Femur (tissue), 1 donor: ENCODE measurements at regions not wholly inside any gene's neighbourhood (a gene's known extent, or its start where the extent isn't known, plus 50 kb on each side); places are given as distances from the start of the nearest gene placed in this dataset.
A peak's percentile ranks its signal among the peaks of the same experiment; 100 is the strongest.
"Not testable (repeated sequence)": the region's sequence is repeated elsewhere in the genome, so short reads cannot be mapped to it uniquely, and the experiment has no call there.

ENCODE experiments used
- DNase-seq: peaks from one replicate; pipeline ENCODE4 v3.0.0-alpha.2; 2017

- DNase-seq: peak; percentile 77
These were observed 68.8 kb upstream of the IYD start for GRCh38 chr6:150299873-150300485.

- no peak for DNase-seq
These were observed 66.8 kb upstream of the IYD start for GRCh38 chr6:150301846-150302519.

GRCh38 chr6:150302520-150303176 lies 66.2 kb upstream of the IYD start:
- DNase-seq: no peak

DNA sequence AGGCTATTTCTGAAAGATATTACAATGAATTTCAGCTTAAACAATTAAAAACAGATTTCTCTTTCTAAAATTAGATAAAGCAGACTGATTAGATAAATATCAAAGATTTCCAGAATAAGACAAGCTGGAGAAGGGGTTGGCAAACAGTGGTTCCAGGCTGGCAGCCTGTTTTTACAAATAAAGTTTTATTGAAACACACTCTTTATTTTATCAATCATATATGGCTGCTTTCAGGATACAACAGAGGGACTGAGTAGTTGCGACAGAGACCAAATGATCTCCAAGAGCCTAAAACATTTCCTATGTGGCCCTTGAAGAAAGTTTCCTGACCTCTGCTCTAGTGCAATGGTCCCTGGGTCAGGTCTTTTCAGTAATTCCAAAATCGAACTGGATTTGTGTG lies 65.6 kb upstream of the IYD start:
- DNase-seq: no peak

GRCh38 chr6:150304429-150304828 lies 64.4 kb upstream of the IYD start:
- no peak for DNase-seq

GRCh38 chr6:150306290-150306689 lies 62.5 kb upstream of the IYD start:
- DNase-seq: no peak

DNA sequence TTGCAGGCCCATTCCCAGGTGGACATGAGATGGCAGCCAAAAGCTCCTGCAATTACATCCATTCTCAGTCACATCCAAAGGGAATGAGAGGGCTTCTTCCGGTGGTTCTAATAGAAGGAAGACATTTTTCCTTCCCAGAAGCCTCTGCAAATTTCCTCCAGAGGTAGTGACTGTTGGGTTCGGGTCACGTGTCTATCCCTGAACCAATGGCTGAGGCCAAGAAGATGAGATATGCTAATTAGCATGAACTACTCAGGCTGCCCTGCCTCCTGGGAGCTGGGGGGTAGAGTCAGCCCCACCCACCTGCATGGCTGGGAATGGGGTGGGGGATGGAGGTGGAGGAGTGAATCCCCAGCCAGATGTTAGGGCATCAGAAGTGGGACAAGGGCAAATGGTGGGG lies 61.3 kb upstream of the IYD start:
- no peak for DNase-seq

- no peak for DNase-seq
These were observed 59.8 kb upstream of the IYD start for GRCh38 chr6:150308812-150309645.

DNA sequence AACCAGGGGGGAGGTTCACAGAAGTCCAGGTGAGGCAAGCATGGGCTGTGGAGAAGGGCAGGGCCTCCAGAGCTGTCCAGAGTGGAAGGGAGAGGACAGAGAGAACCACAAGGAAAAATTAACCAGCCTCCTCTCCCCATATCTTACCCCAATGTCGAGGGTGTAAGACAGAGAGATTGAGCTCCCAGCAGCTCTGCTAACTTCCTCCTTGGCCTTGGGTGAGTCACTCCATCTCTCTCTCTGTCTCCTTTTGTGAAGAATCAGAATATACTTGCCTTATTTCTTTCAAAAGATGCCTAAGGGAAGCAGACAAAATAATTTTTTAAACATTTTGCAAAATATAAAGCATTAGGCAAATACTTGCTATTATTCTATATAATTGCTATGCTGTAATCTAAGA lies 58.3 kb upstream of the IYD start:
- DNase-seq: no peak

- DNase-seq: not testable (repeated sequence)
These were observed 57.5 kb upstream of the IYD start for GRCh38 chr6:150311149-150311944.

- no peak for DNase-seq
These were observed 56.4 kb upstream of the IYD start for GRCh38 chr6:150312395-150312794.

GRCh38 chr6:150312844-150313584 lies 55.8 kb upstream of the IYD start:
- DNase-seq: no peak

- DNase-seq: no peak
These were observed 55.0 kb upstream of the IYD start for GRCh38 chr6:150313781-150314180.

DNA sequence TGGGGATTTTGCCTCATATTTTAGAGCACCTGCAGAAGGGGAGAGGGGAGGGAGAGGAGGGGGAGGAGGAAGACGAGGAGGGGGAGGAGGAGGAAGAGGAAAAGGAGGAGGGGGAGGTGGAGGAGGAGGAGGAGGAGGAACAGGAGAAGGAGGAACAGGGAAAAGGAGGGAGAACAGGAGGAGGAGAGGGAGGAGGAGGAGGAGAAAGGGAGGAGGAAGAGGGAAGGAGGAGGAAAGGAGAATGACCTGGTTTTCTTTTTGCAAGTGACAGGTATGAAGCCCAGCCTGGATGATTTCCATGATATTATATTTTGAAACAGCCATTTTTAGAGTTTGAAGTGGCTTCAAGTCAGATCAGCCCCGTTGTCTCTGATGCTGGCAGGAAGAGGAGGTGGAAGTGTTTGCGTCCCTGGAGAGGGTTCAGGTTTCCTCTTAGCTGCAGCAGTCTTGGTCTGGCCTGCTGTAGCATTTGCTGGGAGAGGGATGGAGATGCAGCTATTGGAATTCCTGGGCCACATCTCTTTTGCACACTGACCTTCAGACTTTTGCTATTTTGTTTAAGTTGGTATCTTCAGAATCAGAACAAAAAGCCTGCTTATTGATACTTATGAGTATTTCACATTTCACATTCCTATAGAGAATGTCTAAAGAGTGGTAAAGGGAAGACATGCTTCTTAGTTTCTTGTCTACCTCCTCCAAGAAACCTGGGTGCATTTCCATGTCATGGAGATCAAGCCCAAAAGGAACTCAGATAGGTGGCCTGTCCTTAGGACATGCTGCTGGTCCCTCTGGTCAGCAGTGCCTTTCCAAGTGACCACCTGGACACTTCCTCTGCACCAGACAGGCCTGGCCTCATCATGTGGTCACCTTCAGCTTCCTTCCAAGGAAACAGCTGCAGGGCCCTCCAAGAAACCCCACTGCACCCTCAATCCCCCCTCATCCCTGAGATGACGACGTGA lies 54.3 kb upstream of the IYD start:
- DNase-seq: peak; percentile 52

GRCh38 chr6:150315626-150316025 lies 53.2 kb upstream of the IYD start:
- no peak for DNase-seq

- no peak for DNase-seq
These were observed 51.9 kb upstream of the IYD start for GRCh38 chr6:150316936-150317335.
